ENCODE measurements at regions not wholly inside any gene's neighbourhood (a gene's known extent, or its start where the extent isn't known, plus 50 kb on each side); places are given as distances from the start of the nearest gene placed in this dataset.

DNA sequence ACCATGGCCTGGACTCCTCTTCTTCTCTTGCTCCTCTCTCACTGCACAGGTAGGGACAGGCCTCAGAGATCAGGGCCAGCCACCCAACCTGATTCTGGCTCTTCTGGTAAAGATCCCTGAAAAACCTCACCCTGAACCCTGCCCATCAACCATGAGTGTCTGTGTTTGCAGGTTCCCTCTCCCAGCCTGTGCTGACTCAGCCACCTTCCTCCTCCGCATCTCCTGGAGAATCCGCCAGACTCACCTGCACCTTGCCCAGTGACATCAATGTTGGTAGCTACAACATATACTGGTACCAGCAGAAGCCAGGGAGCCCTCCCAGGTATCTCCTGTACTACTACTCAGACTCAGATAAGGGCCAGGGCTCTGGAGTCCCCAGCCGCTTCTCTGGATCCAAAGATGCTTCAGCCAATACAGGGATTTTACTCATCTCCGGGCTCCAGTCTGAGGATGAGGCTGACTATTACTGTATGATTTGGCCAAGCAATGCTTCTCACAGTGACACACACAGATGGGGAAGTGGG lies 80.9 kb downstream of the ZNF280B start:
- peaks cover 64% of the 10 kb centered on the region for H3K27me3 ChIP-seq (ENCODE audit: insufficient read depth, low read length)
- H3K27me3 Mint-ChIP-seq (ENCODE audit: low read depth) = peaks cover 99% of the 10 kb centered on the region

More for the DNA sequence above, 80.9 kb downstream of the ZNF280B start:
- no peak overlapping the region for H3K18ac ChIP-seq (ENCODE audit: insufficient read length, low read depth, low read length)
- H2BK15ac ChIP-seq (ENCODE audit: low read depth, low read length) = no peak overlapping the region
- H2BK5ac ChIP-seq (ENCODE audit: insufficient read length, low read length) = no peak overlapping the region
- H3K27ac ChIP-seq (ENCODE audit: insufficient read length, low read depth, low read length) = no peak overlapping the region
- H2BK120ac ChIP-seq (ENCODE audit: low read depth, low read length, poor library complexity, severe bottlenecking) = no peak overlapping the region
- no peak overlapping the region for H3K9ac ChIP-seq (ENCODE audit: extremely low read depth, insufficient read length, low read length)
- no peak overlapping the region for H3T11ph ChIP-seq (ENCODE audit: low read length)
- no peak overlapping the region for H4K8ac ChIP-seq (replicated peaks; ENCODE audit: insufficient read length, low read depth, low read length)
- TF ChIP-seq, protein P1, sequence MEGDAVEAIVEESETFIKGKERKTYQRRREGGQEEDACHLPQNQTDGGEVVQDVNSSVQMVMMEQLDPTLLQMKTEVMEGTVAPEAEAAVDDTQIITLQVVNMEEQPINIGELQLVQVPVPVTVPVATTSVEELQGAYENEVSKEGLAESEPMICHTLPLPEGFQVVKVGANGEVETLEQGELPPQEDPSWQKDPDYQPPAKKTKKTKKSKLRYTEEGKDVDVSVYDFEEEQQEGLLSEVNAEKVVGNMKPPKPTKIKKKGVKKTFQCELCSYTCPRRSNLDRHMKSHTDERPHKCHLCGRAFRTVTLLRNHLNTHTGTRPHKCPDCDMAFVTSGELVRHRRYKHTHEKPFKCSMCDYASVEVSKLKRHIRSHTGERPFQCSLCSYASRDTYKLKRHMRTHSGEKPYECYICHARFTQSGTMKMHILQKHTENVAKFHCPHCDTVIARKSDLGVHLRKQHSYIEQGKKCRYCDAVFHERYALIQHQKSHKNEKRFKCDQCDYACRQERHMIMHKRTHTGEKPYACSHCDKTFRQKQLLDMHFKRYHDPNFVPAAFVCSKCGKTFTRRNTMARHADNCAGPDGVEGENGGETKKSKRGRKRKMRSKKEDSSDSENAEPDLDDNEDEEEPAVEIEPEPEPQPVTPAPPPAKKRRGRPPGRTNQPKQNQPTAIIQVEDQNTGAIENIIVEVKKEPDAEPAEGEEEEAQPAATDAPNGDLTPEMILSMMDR (conservative IDR thresholded peaks at IDR 0.05) = no peak
- no peak overlapping the region for H3K14ac ChIP-seq (ENCODE audit: insufficient read depth, low read length)
- no peak overlapping the region for H3K56ac ChIP-seq (ENCODE audit: insufficient read length, low read depth, low read length)
- H3K4me1 Mint-ChIP-seq = peaks cover 10 to 13% of the 10 kb centered on the region in 2 experiments
- no peak overlapping the region for H3K23ac ChIP-seq (ENCODE audit: insufficient read length, low read depth, low read length)
- no peaks in the 10 kb centered on the region for H3K23me2 ChIP-seq (ENCODE audit: insufficient read length, low read depth, low read length, poor library complexity, severe bottlenecking)
- H3K79me1 ChIP-seq (ENCODE audit: insufficient read depth, low read depth, low read length, poor library complexity, severe bottlenecking) = no peaks in the 10 kb centered on the region
- no peak overlapping the region for H3K4ac ChIP-seq (ENCODE audit: low read depth, low read length)
- no peak overlapping the region for H3K27ac Mint-ChIP-seq
- no peaks in the 10 kb centered on the region for H3K79me2 ChIP-seq (ENCODE audit: insufficient read depth, low read length)
- H2BK12ac ChIP-seq (ENCODE audit: insufficient read length, low read depth, low read length) = no peak overlapping the region
- H4K91ac ChIP-seq (ENCODE audit: insufficient read length, low read depth, low read length) = no peak overlapping the region
- H4K5ac ChIP-seq (ENCODE audit: insufficient read length, low read depth, low read length) = no peak overlapping the region
- no CpG with 5 or more reads among the region's 4 CpGs for WGBS (ENCODE audit: extremely low coverage, insufficient read length, low lambda C conversion rate)
- no peak overlapping the region for H2AFZ ChIP-seq (ENCODE audit: low read length)
- H3K4me2 ChIP-seq (ENCODE audit: insufficient read depth, insufficient read length, low read length) = no peak overlapping the region
- H3K9me3 ChIP-seq (ENCODE audit: control insufficient read depth, low read depth, low read length) = no peaks in the 10 kb centered on the region
- no peak overlapping the region for H2AK5ac ChIP-seq (ENCODE audit: insufficient read length, low read length)
- DNase-seq = no peak
- no peaks in the 10 kb centered on the region for H3K9me3 Mint-ChIP-seq
- no peaks in the 10 kb centered on the region for H3K36me3 Mint-ChIP-seq (ENCODE audit: insufficient read depth in 1 of 3, low read depth in 3 of 3)
- H3K4me1 ChIP-seq (ENCODE audit: insufficient read depth, low read length) = no peaks in the 10 kb centered on the region
- H3K4me3 Mint-ChIP-seq = no peak overlapping the region
- H4K20me1 ChIP-seq (ENCODE audit: control insufficient read depth, insufficient read depth, insufficient read length) = no peaks in the 10 kb centered on the region
- no peak overlapping the region for H2BK20ac ChIP-seq (ENCODE audit: low read depth, low read length, poor library complexity, severe bottlenecking)
